ENCODE measurements at regions not wholly inside any gene's neighbourhood (a gene's known extent, or its start where the extent isn't known, plus 50 kb on each side); places are given as distances from the start of the nearest gene placed in this dataset.

DNA sequence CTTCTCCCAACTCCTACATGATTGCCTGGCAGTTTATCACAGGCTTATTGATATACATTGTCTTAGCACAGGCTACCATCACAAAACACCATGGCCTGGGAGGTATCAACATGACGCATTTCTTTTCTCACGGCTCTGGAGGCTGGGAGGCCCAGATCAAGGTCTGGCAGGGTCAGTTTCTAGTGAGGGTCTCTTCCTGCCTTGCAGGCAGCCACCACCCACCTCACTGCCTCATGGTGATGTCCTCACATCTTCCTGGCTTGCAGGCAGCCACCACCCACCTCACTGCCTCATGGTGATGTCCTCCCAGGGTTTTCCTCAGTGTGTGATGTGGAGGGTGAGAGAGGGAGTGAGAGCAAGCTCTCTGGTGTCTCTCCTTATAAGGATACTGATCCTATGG lies 599.3 kb upstream of the MKI67 start:
- Histone ChIP-seq H4K91ac (ENCODE audit: low read length) (no peak overlapping the region), H3K79me1 (replicated peaks; ENCODE audit: low read length, poor library complexity, severe bottlenecking) (no peaks in the 10 kb centered on the region), H3K27ac (ENCODE audit: low read length, poor library complexity, severe bottlenecking) (no peak overlapping the region), H3K27me3 (ENCODE audit: control insufficient read depth in 1 of 2, insufficient read depth in 1 of 2, low read length in 2 of 2) (peaks cover 0 to 3% of the 10 kb centered on the region in 2 experiments), H2AFZ (ENCODE audit: low read depth, low read length) (no peak overlapping the region), H3K14ac (ENCODE audit: low read length in 2 of 2) (no peak overlapping the region), H3K4me3 (ENCODE audit: insufficient read depth in 1 of 2, low read depth in 1 of 2, low read length in 2 of 2) (no peak overlapping the region), H2AK5ac (ENCODE audit: low read length, severe bottlenecking) (no peak overlapping the region), H4K8ac (ENCODE audit: low read length) (no peak overlapping the region), H3K9ac (ENCODE audit: low read length) (no peak overlapping the region), H3K36me3 (ENCODE audit: control insufficient read depth in 1 of 2, insufficient read depth in 2 of 2, low read depth in 1 of 2, low read length in 2 of 2) (no peaks in the 10 kb centered on the region), H3K23ac (ENCODE audit: low read length in 2 of 2) (no peak overlapping the region), H3K9me3 (ENCODE audit: control insufficient read depth, low read length) (no peaks in the 10 kb centered on the region), H2BK120ac (ENCODE audit: low read depth, low read length) (no peak overlapping the region), H2BK5ac (ENCODE audit: low read depth, low read length, poor library complexity, severe bottlenecking) (no peak overlapping the region), H2BK15ac (ENCODE audit: low read depth, poor library complexity, severe bottlenecking) (no peak overlapping the region), H3K4me2 (ENCODE audit: low read length, poor library complexity, severe bottlenecking) (no peak overlapping the region), H2BK12ac (ENCODE audit: low read length in 2 of 2) (no peak overlapping the region), H3K18ac (ENCODE audit: low read depth in 1 of 2, low read length in 2 of 2) (no peak overlapping the region), H3K4me1 (ENCODE audit: control insufficient read depth, insufficient read depth, low read depth, low read length) (no peaks in the 10 kb centered on the region), H3K4ac (ENCODE audit: low read depth in 1 of 2, low read length in 2 of 2) (no peak overlapping the region)
- DNase-seq = no peak
- WGBS = 60% methylated on average over 2 of the region's 2 CpGs

DNA sequence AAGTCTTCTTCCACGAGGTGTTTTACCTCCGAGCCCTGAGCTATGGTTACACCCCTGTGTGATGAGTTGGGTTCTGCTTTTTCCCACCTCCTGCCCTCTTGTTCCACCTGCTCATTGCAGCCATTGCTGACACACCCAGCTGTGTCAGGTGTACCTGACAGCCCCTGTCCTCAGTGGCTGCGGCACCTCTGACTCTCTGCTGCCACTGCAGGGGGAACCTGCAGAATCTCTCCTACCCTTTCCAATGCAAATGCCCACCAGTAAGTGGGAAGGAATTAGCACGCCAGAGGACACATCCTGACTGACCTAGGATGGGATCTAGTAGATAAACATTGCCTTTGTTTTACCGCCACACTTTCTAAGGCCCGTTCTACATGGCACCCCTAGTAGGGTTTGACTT lies 600.9 kb upstream of the MKI67 start:
- H3K23ac ChIP-seq (ENCODE audit: low read length in 2 of 2) = no peak overlapping the region
- no peak overlapping the region for H2AFZ ChIP-seq (ENCODE audit: low read depth, low read length)
- no peak overlapping the region for H3K14ac ChIP-seq (ENCODE audit: low read length in 2 of 2)
- H3K4ac ChIP-seq (ENCODE audit: low read depth in 1 of 2, low read length in 2 of 2) = no peak overlapping the region
- no peak overlapping the region for H2BK5ac ChIP-seq (ENCODE audit: low read depth, low read length, poor library complexity, severe bottlenecking)
- H3K27me3 ChIP-seq (ENCODE audit: control insufficient read depth in 1 of 2, insufficient read depth in 1 of 2, low read length in 2 of 2) = peaks cover 0 to 3% of the 10 kb centered on the region in 2 experiments
- H4K8ac ChIP-seq (ENCODE audit: low read length) = no peak overlapping the region
- H4K91ac ChIP-seq (ENCODE audit: low read length) = no peak overlapping the region
- no peak overlapping the region for H3K27ac ChIP-seq (ENCODE audit: low read length, poor library complexity, severe bottlenecking)
- H2BK15ac ChIP-seq (ENCODE audit: low read depth, poor library complexity, severe bottlenecking) = no peak overlapping the region
- H2AK5ac ChIP-seq (ENCODE audit: low read length, severe bottlenecking) = no peak overlapping the region
- no peaks in the 10 kb centered on the region for H3K4me1 ChIP-seq (ENCODE audit: control insufficient read depth, insufficient read depth, low read depth, low read length)
- no peak overlapping the region for H3K18ac ChIP-seq (ENCODE audit: low read depth in 1 of 2, low read length in 2 of 2)
- no peak overlapping the region for H3K4me2 ChIP-seq (ENCODE audit: low read length, poor library complexity, severe bottlenecking)
- no peaks in the 10 kb centered on the region for H3K9me3 ChIP-seq (ENCODE audit: control insufficient read depth, low read length)
- H3K36me3 ChIP-seq (ENCODE audit: control insufficient read depth in 1 of 2, insufficient read depth in 2 of 2, low read depth in 1 of 2, low read length in 2 of 2) = no peaks in the 10 kb centered on the region
- DNase-seq = no peak
- H2BK12ac ChIP-seq (ENCODE audit: low read length in 2 of 2) = no peak overlapping the region
- H3K4me3 ChIP-seq (ENCODE audit: insufficient read depth in 1 of 2, low read depth in 1 of 2, low read length in 2 of 2) = no peak overlapping the region
- H3K9ac ChIP-seq (ENCODE audit: low read length) = no peak overlapping the region
- H2BK120ac ChIP-seq (ENCODE audit: low read depth, low read length) = no peak overlapping the region
- H3K79me1 ChIP-seq (replicated peaks; ENCODE audit: low read length, poor library complexity, severe bottlenecking) = no peaks in the 10 kb centered on the region
- 79% methylated on average over 6 of the region's 6 CpGs for WGBS

GRCh38 chr10:128729910-128730420 lies 603.7 kb upstream of the MKI67 start:
- Histone ChIP-seq H2BK120ac (ENCODE audit: low read depth, low read length) (no peak overlapping the region), H3K79me1 (replicated peaks; ENCODE audit: low read length, poor library complexity, severe bottlenecking) (no peaks in the 10 kb centered on the region), H3K27ac (ENCODE audit: low read length, poor library complexity, severe bottlenecking) (no peak overlapping the region), H3K9ac (ENCODE audit: low read length) (no peak overlapping the region), H3K14ac (ENCODE audit: low read length in 2 of 2) (no peak overlapping the region), H3K9me3 (ENCODE audit: control insufficient read depth, low read length) (no peaks in the 10 kb centered on the region), H2BK12ac (ENCODE audit: low read length in 2 of 2) (no peak overlapping the region), H4K8ac (ENCODE audit: low read length) (no peak overlapping the region), H3K23ac (ENCODE audit: low read length in 2 of 2) (no peak overlapping the region), H3K27me3 (ENCODE audit: control insufficient read depth in 1 of 2, insufficient read depth in 1 of 2, low read length in 2 of 2) (peaks cover 0 to 3% of the 10 kb centered on the region in 2 experiments), H3K4me3 (ENCODE audit: insufficient read depth in 1 of 2, low read depth in 1 of 2, low read length in 2 of 2) (no peak overlapping the region), H2BK5ac (ENCODE audit: low read depth, low read length, poor library complexity, severe bottlenecking) (no peak overlapping the region), H3K36me3 (ENCODE audit: control insufficient read depth in 1 of 2, insufficient read depth in 2 of 2, low read depth in 1 of 2, low read length in 2 of 2) (no peaks in the 10 kb centered on the region), H4K91ac (ENCODE audit: low read length) (no peak overlapping the region), H2AK5ac (ENCODE audit: low read length, severe bottlenecking) (no peak overlapping the region), H3K4ac (ENCODE audit: low read depth in 1 of 2, low read length in 2 of 2) (no peak overlapping the region), H3K18ac (ENCODE audit: low read depth in 1 of 2, low read length in 2 of 2) (no peak overlapping the region), H3K4me1 (ENCODE audit: control insufficient read depth, insufficient read depth, low read depth, low read length) (no peaks in the 10 kb centered on the region), H2AFZ (ENCODE audit: low read depth, low read length) (no peak overlapping the region), H2BK15ac (ENCODE audit: low read depth, poor library complexity, severe bottlenecking) (no peak overlapping the region), H3K4me2 (ENCODE audit: low read length, poor library complexity, severe bottlenecking) (no peak overlapping the region)
- DNase-seq = no peak
- 74% methylated on average over 4 of the region's 4 CpGs for WGBS

GRCh38 chr10:128730922-128731321 lies 604.7 kb upstream of the MKI67 start:
- no peak overlapping the region for H2BK5ac ChIP-seq (ENCODE audit: low read depth, low read length, poor library complexity, severe bottlenecking)
- H3K4me2 ChIP-seq (ENCODE audit: low read length, poor library complexity, severe bottlenecking) = no peak overlapping the region
- no peak overlapping the region for H3K4me3 ChIP-seq (ENCODE audit: insufficient read depth in 1 of 2, low read depth in 1 of 2, low read length in 2 of 2)
- H2BK15ac ChIP-seq (ENCODE audit: low read depth, poor library complexity, severe bottlenecking) = no peak overlapping the region
- no peak overlapping the region for H2BK120ac ChIP-seq (ENCODE audit: low read depth, low read length)
- no peak overlapping the region for H2AFZ ChIP-seq (ENCODE audit: low read depth, low read length)
- H4K91ac ChIP-seq (ENCODE audit: low read length) = no peak overlapping the region
- H3K18ac ChIP-seq (ENCODE audit: low read depth in 1 of 2, low read length in 2 of 2) = no peak overlapping the region
- no peak overlapping the region for H2BK12ac ChIP-seq (ENCODE audit: low read length in 2 of 2)
- peaks cover 0 to 3% of the 10 kb centered on the region in 2 experiments for H3K27me3 ChIP-seq (ENCODE audit: control insufficient read depth in 1 of 2, insufficient read depth in 1 of 2, low read length in 2 of 2)
- no peak overlapping the region for H2AK5ac ChIP-seq (ENCODE audit: low read length, severe bottlenecking)
- H3K14ac ChIP-seq (ENCODE audit: low read length in 2 of 2) = no peak overlapping the region
- H4K8ac ChIP-seq (ENCODE audit: low read length) = no peak overlapping the region
- H3K23ac ChIP-seq (ENCODE audit: low read length in 2 of 2) = no peak overlapping the region
- no peaks in the 10 kb centered on the region for H3K79me1 ChIP-seq (replicated peaks; ENCODE audit: low read length, poor library complexity, severe bottlenecking)
- 87% methylated on average over 13 of the region's 13 CpGs for WGBS
- H3K36me3 ChIP-seq (ENCODE audit: control insufficient read depth in 1 of 2, insufficient read depth in 2 of 2, low read depth in 1 of 2, low read length in 2 of 2) = no peaks in the 10 kb centered on the region
- no peak for DNase-seq
- no peak overlapping the region for H3K4ac ChIP-seq (ENCODE audit: low read depth in 1 of 2, low read length in 2 of 2)
- no peaks in the 10 kb centered on the region for H3K4me1 ChIP-seq (ENCODE audit: control insufficient read depth, insufficient read depth, low read depth, low read length)
- no peak overlapping the region for H3K9ac ChIP-seq (ENCODE audit: low read length)
- H3K27ac ChIP-seq (ENCODE audit: low read length, poor library complexity, severe bottlenecking) = no peak overlapping the region
- no peaks in the 10 kb centered on the region for H3K9me3 ChIP-seq (ENCODE audit: control insufficient read depth, low read length)

Measured in mesenchymal stem cell (in vitro differentiated cells and primary cell).